K562 (cell line): ENCODE measurements at regions not wholly inside any gene's neighbourhood (a gene's known extent, or its start where the extent isn't known, plus 50 kb on each side); places are given as distances from the start of the nearest gene placed in this dataset.

Experiments used
- CTCF ChIP-seq, 3 experiments: IDR thresholded peaks in 2 of 3; conservative IDR thresholded peaks in 1 of 3; 2 replicates each; pipeline ENCODE4 v1.5.1; 2011 to 2012; ENCODE audit warnings: low read length in 3 of 3, mild to moderate bottlenecking in 3 of 3, control low read depth in 2 of 3, improper control_type of control experiment in 1 of 3, inconsistent platforms in 1 of 3, low read depth in 1 of 3, mixed read lengths in 1 of 3, moderate library complexity in 1 of 3; ENCODE audit not compliant: insufficient read depth in 2 of 3
- HLTF ChIP-seq: fragments of 450-650 bp; IDR thresholded peaks from 2 replicates; pipeline ENCODE4 v1.6.1; 2016
- NCOA4 ChIP-seq: fragments of 450-650 bp; IDR thresholded peaks from 2 replicates; pipeline ENCODE4 v1.6.1; 2018; ENCODE audit warnings: mild to moderate bottlenecking; ENCODE audit not compliant: partially characterized antibody
- POLR2A ChIP-seq: fragments of 450-650 bp; conservative IDR thresholded peaks from 2 replicates; pipeline ENCODE4 v1.6.1; 2016
- SIN3A ChIP-seq, 2 experiments: fragments of 150-350 bp in 1 of 2; IDR thresholded peaks; 2 replicates each; pipeline ENCODE4 v1.6.1; 2011 to 2016; ENCODE audit warnings: borderline replicate concordance in 2 of 2, low read depth in 2 of 2, low read length in 2 of 2, mild to moderate bottlenecking in 2 of 2, moderate library complexity in 2 of 2; ENCODE audit not compliant: control insufficient read depth in 1 of 2
- YY1 ChIP-seq, 3 experiments: IDR thresholded peaks; 2 replicates each; pipeline ENCODE4 v1.6.1; 2011; ENCODE audit warnings: low read length in 2 of 3, mild to moderate bottlenecking in 2 of 3, moderate library complexity in 2 of 3, borderline replicate concordance in 1 of 3, control low read depth in 1 of 3, low read depth in 1 of 3; ENCODE audit not compliant: insufficient read depth in 3 of 3, insufficient replicate concordance in 2 of 3, control insufficient read depth in 1 of 3, insufficient read length in 1 of 3; ENCODE audit errors: extremely low read depth in 1 of 3

- TF ChIP-seq HLTF (no peak), POLR2A (no peak), NCOA4 (no peak), YY1 (IDR thresholded peaks at IDR 0.05; ENCODE audit: borderline replicate concordance in 1 of 3, control insufficient read depth in 1 of 3, extremely low read depth in 1 of 3, insufficient read depth in 3 of 3, insufficient read length in 1 of 3, insufficient replicate concordance in 2 of 3, low read depth in 1 of 3, low read length in 2 of 3) (no peak), CTCF (IDR thresholded peaks at IDR 0.05 in 2 of 3, conservative IDR thresholded peaks at IDR 0.05 in 1 of 3; ENCODE audit: insufficient read depth in 2 of 3, low read depth in 1 of 3, low read length in 3 of 3) (peak; percentile 79 to 95 (median 85)), SIN3A (IDR thresholded peaks at IDR 0.05; ENCODE audit: borderline replicate concordance in 2 of 2, control insufficient read depth in 1 of 2, low read depth in 2 of 2, low read length in 2 of 2) (no peak)
Measured at GRCh38 chr16:5490499-5490898, 392.9 kb upstream of the EEF2KMT start.
